ENCODE measurements at regions not wholly inside any gene's neighbourhood (a gene's known extent, or its start where the extent isn't known, plus 50 kb on each side); places are given as distances from the start of the nearest gene placed in this dataset.

GRCh38 chr15:87312221-87312620 lies 944.3 kb downstream of the NTRK3 start:
- no peak for TF ChIP-seq CTCF (IDR thresholded peaks at IDR 0.05)
- no peak for TF ChIP-seq POLR2A (IDR thresholded peaks at IDR 0.05)
